ENCODE measurements at regions not wholly inside any gene's neighbourhood (a gene's known extent, or its start where the extent isn't known, plus 50 kb on each side); places are given as distances from the start of the nearest gene placed in this dataset.

- WGBS (ENCODE audit: low lambda C conversion rate, missing lambda C conversion rate), result 51% methylated on average over 5 of the region's 5 CpGs
Observed at GRCh38 chr2:198400999-198401398, 596.6 kb downstream of the PLCL1 start.

GRCh38 chr2:198394208-198394607 is 589.8 kb downstream of the PLCL1 start:
- no peaks in the 10 kb centered on the region for H4K20me1 ChIP-seq (ENCODE audit: insufficient read depth, poor library complexity, severe bottlenecking)
- no peak overlapping the region for H3K27ac ChIP-seq
- no peak overlapping the region for H2AFZ ChIP-seq
- H3K4me1 ChIP-seq (ENCODE audit: insufficient read depth), result no peaks in the 10 kb centered on the region
- no peaks in the 10 kb centered on the region for H3K79me2 ChIP-seq
- H3K4me3 ChIP-seq, result no peak overlapping the region
- no peaks in the 10 kb centered on the region for H3K36me3 ChIP-seq (replicated peaks; ENCODE audit: insufficient read depth, low read depth)
- no peaks in the 10 kb centered on the region for H3K9me2 ChIP-seq (replicated peaks; ENCODE audit: insufficient read depth)
- TF ChIP-seq CTCF (IDR thresholded peaks at IDR 0.05; ENCODE audit: poor library complexity) (no peak), EZH2 (IDR thresholded peaks at IDR 0.05; ENCODE audit: borderline replicate concordance) (no peak), EZH2phosphoT487 (IDR thresholded peaks at IDR 0.05; ENCODE audit: low read depth, severe bottlenecking, unreplicated experiment) (no peak)
- no peak for DNase-seq (ENCODE audit: low spot score)
- H3K4me2 ChIP-seq, result no peak overlapping the region
- H3K27me3 ChIP-seq, result no peaks in the 10 kb centered on the region
- 77% methylated on average over 2 of the region's 2 CpGs for WGBS (ENCODE audit: low lambda C conversion rate, missing lambda C conversion rate)
- H3K9me3 ChIP-seq (ENCODE audit: low read depth), result no peaks in the 10 kb centered on the region

More at GRCh38 chr2:198400999-198401398, 596.6 kb downstream of the PLCL1 start:
- H3K27ac ChIP-seq, result no peak overlapping the region
- H3K79me2 ChIP-seq, result no peaks in the 10 kb centered on the region
- no peak overlapping the region for H3K4me3 ChIP-seq
- H3K9me2 ChIP-seq (replicated peaks; ENCODE audit: insufficient read depth), result no peaks in the 10 kb centered on the region
- no peaks in the 10 kb centered on the region for H3K9me3 ChIP-seq (ENCODE audit: low read depth)
- no peak overlapping the region for H2AFZ ChIP-seq
- no peak overlapping the region for H3K4me2 ChIP-seq
- no peak for TF ChIP-seq EZH2 (IDR thresholded peaks at IDR 0.05; ENCODE audit: borderline replicate concordance)
- no peak for TF ChIP-seq EZH2phosphoT487 (IDR thresholded peaks at IDR 0.05; ENCODE audit: low read depth, severe bottlenecking, unreplicated experiment)
- no peak for TF ChIP-seq CTCF (IDR thresholded peaks at IDR 0.05; ENCODE audit: poor library complexity)
- H3K4me1 ChIP-seq (ENCODE audit: insufficient read depth), result no peaks in the 10 kb centered on the region
- DNase-seq (ENCODE audit: low spot score), result no peak
- no peaks in the 10 kb centered on the region for H3K36me3 ChIP-seq (replicated peaks; ENCODE audit: insufficient read depth, low read depth)
- peaks cover 5% of the 10 kb centered on the region for H3K27me3 ChIP-seq
- no peaks in the 10 kb centered on the region for H4K20me1 ChIP-seq (ENCODE audit: insufficient read depth, poor library complexity, severe bottlenecking)

- Histone ChIP-seq H2AFZ (no peak overlapping the region), H3K27me3 (no peaks in the 10 kb centered on the region), H3K9me3 (ENCODE audit: low read depth) (no peaks in the 10 kb centered on the region), H3K36me3 (replicated peaks; ENCODE audit: insufficient read depth, low read depth) (no peaks in the 10 kb centered on the region), H3K4me2 (no peak overlapping the region), H3K4me3 (no peak overlapping the region), H3K4me1 (ENCODE audit: insufficient read depth) (no peaks in the 10 kb centered on the region), H3K9me2 (replicated peaks; ENCODE audit: insufficient read depth) (no peaks in the 10 kb centered on the region), H4K20me1 (ENCODE audit: insufficient read depth, poor library complexity, severe bottlenecking) (no peaks in the 10 kb centered on the region), H3K27ac (no peak overlapping the region), H3K79me2 (no peaks in the 10 kb centered on the region)
- no peak for DNase-seq (ENCODE audit: low spot score)
- 97% methylated on average over 3 of the region's 3 CpGs for WGBS (ENCODE audit: low lambda C conversion rate, missing lambda C conversion rate)
- no peak for TF ChIP-seq CTCF (IDR thresholded peaks at IDR 0.05; ENCODE audit: poor library complexity)
Observed at GRCh38 chr2:198390670-198391069, 586.3 kb downstream of the PLCL1 start.

- H3K27me3 ChIP-seq, result no peaks in the 10 kb centered on the region
- H4K20me1 ChIP-seq (ENCODE audit: insufficient read depth, poor library complexity, severe bottlenecking), result no peaks in the 10 kb centered on the region
- DNase-seq (ENCODE audit: low spot score), result no peak
- H3K4me1 ChIP-seq (ENCODE audit: insufficient read depth), result no peaks in the 10 kb centered on the region
- no peak overlapping the region for H3K27ac ChIP-seq
- 5% methylated on average over 1 of the region's 1 CpG for WGBS (ENCODE audit: low lambda C conversion rate, missing lambda C conversion rate)
- H3K4me2 ChIP-seq, result no peak overlapping the region
- H3K9me3 ChIP-seq (ENCODE audit: low read depth), result no peaks in the 10 kb centered on the region
- no peak for TF ChIP-seq EZH2 (IDR thresholded peaks at IDR 0.05; ENCODE audit: borderline replicate concordance)
- TF ChIP-seq CTCF (IDR thresholded peaks at IDR 0.05; ENCODE audit: poor library complexity), result no peak
- no peak for TF ChIP-seq EZH2phosphoT487 (IDR thresholded peaks at IDR 0.05; ENCODE audit: low read depth, severe bottlenecking, unreplicated experiment)
- no peaks in the 10 kb centered on the region for H3K79me2 ChIP-seq
- no peak overlapping the region for H2AFZ ChIP-seq
- H3K9me2 ChIP-seq (replicated peaks; ENCODE audit: insufficient read depth), result no peaks in the 10 kb centered on the region
- no peaks in the 10 kb centered on the region for H3K36me3 ChIP-seq (replicated peaks; ENCODE audit: insufficient read depth, low read depth)
- H3K4me3 ChIP-seq, result no peak overlapping the region
Observed at GRCh38 chr2:198387677-198388076, 583.3 kb downstream of the PLCL1 start.

Data from hepatocyte (in vitro differentiated cells).